HFFc6 (cell line): ENCODE measurements at regions not wholly inside any gene's neighbourhood (a gene's known extent, or its start where the extent isn't known, plus 50 kb on each side); places are given as distances from the start of the nearest gene placed in this dataset.

ENCODE experiments used
- DNase-seq: peaks from one replicate; pipeline ENCODE4 v3.0.0-alpha.2; 2018
- H3K27ac Mint-ChIP-seq: 2 replicates; pipeline ENCODE4 v1.8.0; 2020; ENCODE audit warnings: mild to moderate bottlenecking, mixed read lengths
- H3K27me3 Mint-ChIP-seq: 2 replicates; pipeline ENCODE4 v1.8.0; 2021; ENCODE audit warnings: mild to moderate bottlenecking, moderate library complexity, mixed read lengths; ENCODE audit not compliant: insufficient read depth
- H3K36me3 Mint-ChIP-seq: 2 replicates; pipeline ENCODE4 v1.8.0; 2021; ENCODE audit warnings: low read depth, mixed read lengths
- H3K4me1 Mint-ChIP-seq: 2 replicates; pipeline ENCODE4 v1.8.0; 2020; ENCODE audit warnings: low read depth, mixed read lengths
- H3K4me3 Mint-ChIP-seq: 2 replicates; pipeline ENCODE4 v1.8.0; 2020; ENCODE audit warnings: mild to moderate bottlenecking, moderate library complexity, mixed read lengths
- H3K9me3 Mint-ChIP-seq: 2 replicates; pipeline ENCODE4 v1.8.0; 2020; ENCODE audit warnings: mild to moderate bottlenecking, mixed read lengths
- TF ChIP-seq, protein P1 (sequence below): fragments of 200-600 bp; sonication (generic); IDR thresholded peaks from 2 replicates; pipeline ENCODE4 v1.5.0; 2021; ENCODE audit warnings: antibody characterized with exemption, mild to moderate bottlenecking

GRCh38 chr20:63123331-63123741, 92.6 kb downstream of the YTHDF1 start:
- no peak for DNase-seq
- TF ChIP-seq, protein P1, sequence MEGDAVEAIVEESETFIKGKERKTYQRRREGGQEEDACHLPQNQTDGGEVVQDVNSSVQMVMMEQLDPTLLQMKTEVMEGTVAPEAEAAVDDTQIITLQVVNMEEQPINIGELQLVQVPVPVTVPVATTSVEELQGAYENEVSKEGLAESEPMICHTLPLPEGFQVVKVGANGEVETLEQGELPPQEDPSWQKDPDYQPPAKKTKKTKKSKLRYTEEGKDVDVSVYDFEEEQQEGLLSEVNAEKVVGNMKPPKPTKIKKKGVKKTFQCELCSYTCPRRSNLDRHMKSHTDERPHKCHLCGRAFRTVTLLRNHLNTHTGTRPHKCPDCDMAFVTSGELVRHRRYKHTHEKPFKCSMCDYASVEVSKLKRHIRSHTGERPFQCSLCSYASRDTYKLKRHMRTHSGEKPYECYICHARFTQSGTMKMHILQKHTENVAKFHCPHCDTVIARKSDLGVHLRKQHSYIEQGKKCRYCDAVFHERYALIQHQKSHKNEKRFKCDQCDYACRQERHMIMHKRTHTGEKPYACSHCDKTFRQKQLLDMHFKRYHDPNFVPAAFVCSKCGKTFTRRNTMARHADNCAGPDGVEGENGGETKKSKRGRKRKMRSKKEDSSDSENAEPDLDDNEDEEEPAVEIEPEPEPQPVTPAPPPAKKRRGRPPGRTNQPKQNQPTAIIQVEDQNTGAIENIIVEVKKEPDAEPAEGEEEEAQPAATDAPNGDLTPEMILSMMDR: no peak
- Mint-ChIP-seq H3K27me3 (peaks cover 39% of the 10 kb centered on the region), H3K36me3 (no peaks in the 10 kb centered on the region), H3K4me1 (peaks cover 11% of the 10 kb centered on the region; the same call in 1 of the 2 replicates), H3K27ac (no peak overlapping the region), H3K4me3 (no peak overlapping the region), H3K9me3 (no peaks in the 10 kb centered on the region)

GRCh38 chr20:63122626-63123025, 93.3 kb downstream of the YTHDF1 start:
- TF ChIP-seq, protein P1: no peak
- peaks cover 11% of the 10 kb centered on the region; the same call in 1 of the 2 replicates for H3K4me1 Mint-ChIP-seq
- H3K36me3 Mint-ChIP-seq: no peaks in the 10 kb centered on the region
- DNase-seq: no peak
- H3K9me3 Mint-ChIP-seq: no peaks in the 10 kb centered on the region
- H3K4me3 Mint-ChIP-seq: no peak overlapping the region
- peaks cover 42% of the 10 kb centered on the region for H3K27me3 Mint-ChIP-seq
- no peak overlapping the region for H3K27ac Mint-ChIP-seq

- Mint-ChIP-seq H3K27me3 (peaks cover 46% of the 10 kb centered on the region), H3K4me3 (no peak overlapping the region), H3K9me3 (no peaks in the 10 kb centered on the region), H3K36me3 (no peaks in the 10 kb centered on the region), H3K27ac (no peak overlapping the region), H3K4me1 (peaks cover 11% of the 10 kb centered on the region; the same call in 1 of the 2 replicates)
- TF ChIP-seq, protein P1: no peak
- DNase-seq: no peak
Measured at GRCh38 chr20:63121749-63122405, 94.1 kb downstream of the YTHDF1 start.

DNA sequence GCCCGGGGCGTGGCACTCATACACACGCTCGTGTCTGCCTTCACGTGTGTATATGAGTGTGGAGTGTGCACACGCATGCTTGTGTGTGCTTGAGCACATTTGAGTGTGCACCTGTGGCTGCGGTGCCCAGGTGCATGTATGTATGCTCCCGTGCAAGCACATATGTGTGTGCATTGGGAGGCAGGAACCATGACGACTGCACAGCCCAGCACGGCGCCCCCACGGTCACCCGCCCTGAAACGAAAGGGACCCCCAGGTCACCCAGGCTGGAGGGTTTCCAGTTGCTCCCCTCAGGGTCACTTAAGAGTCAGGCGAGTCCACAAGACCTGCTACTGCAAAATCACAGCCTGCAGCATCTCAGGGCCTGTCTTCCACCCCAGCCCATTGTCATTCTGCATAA, 94.7 kb downstream of the YTHDF1 start:
- no peak for DNase-seq
- TF ChIP-seq, protein P1: no peak
- Mint-ChIP-seq H3K4me1 (peaks cover 11% of the 10 kb centered on the region; the same call in 1 of the 2 replicates), H3K4me3 (no peak overlapping the region), H3K9me3 (no peaks in the 10 kb centered on the region), H3K36me3 (no peaks in the 10 kb centered on the region), H3K27me3 (peaks cover 46% of the 10 kb centered on the region), H3K27ac (no peak overlapping the region)

- Mint-ChIP-seq H3K4me1 (peaks cover 11% of the 10 kb centered on the region; the same call in 1 of the 2 replicates), H3K36me3 (no peaks in the 10 kb centered on the region), H3K4me3 (no peak overlapping the region), H3K9me3 (no peaks in the 10 kb centered on the region), H3K27ac (no peak overlapping the region), H3K27me3 (peaks cover 46% of the 10 kb centered on the region)
- TF ChIP-seq, protein P1: no peak
- DNase-seq: no peak
Measured at GRCh38 chr20:63120808-63121090, 95.2 kb downstream of the YTHDF1 start.
